Panc1 (cell line): ENCODE measurements at regions not wholly inside any gene's neighbourhood (a gene's known extent, or its start where the extent isn't known, plus 50 kb on each side); places are given as distances from the start of the nearest gene placed in this dataset.

Source experiments
- ATAC-seq: fragments of 200-7000 bp; cut with Tn5 transposase; 2 replicates; pipeline ENCODE4 v1.9.1; 2020; ENCODE audit warnings: mild to moderate bottlenecking, moderate library complexity
- BruUV-seq: library from RNA; stranded (reverse); fragments of 400-500 nt; replicated peaks from 2 replicates; lab custom pipeline; 2021; lab: Mats Ljungman, UMichigan
- CTCF ChIA-PET: fragments of 300-600 bp; sonication (Branson Sonifier 250); formaldehyde crosslinking; loops from one replicate; lab custom pipeline; 2022; ENCODE audit warnings: antibody characterized with exemption; lab: Charles Lee
- POLR2A ChIA-PET: fragments of 300-600 bp; sonication (Branson Sonifier 250); formaldehyde crosslinking; loops from one replicate; lab custom pipeline; 2022; ENCODE audit warnings: antibody characterized with exemption; lab: Charles Lee
- DNase-seq: peaks from one replicate; pipeline ENCODE4 v3.0.0-alpha.2; 2010; ENCODE audit warnings: low read depth, low spot score
- H3K27ac ChIP-seq: 2 replicates; pipeline ENCODE4 v1.5.1; 2011; ENCODE audit warnings: mild to moderate bottlenecking, low read length, inconsistent platforms
- H3K27me3 ChIP-seq: fragments of 200-500 bp; sonication (Bioruptor generic); 2 replicates; pipeline ENCODE4 v1.6.0; 2014; ENCODE audit warnings: low read length, inconsistent platforms; ENCODE audit not compliant: control insufficient read depth, insufficient read depth
- H3K36me3 ChIP-seq: fragments of 200-500 bp; sonication (Bioruptor generic); 2 replicates; pipeline ENCODE4 v1.5.1; 2014; ENCODE audit warnings: inconsistent platforms, mild to moderate bottlenecking, low read length, moderate library complexity; ENCODE audit not compliant: control insufficient read depth, insufficient read depth
- H3K4me1 ChIP-seq: 2 replicates; pipeline ENCODE4 v1.5.1; 2011; ENCODE audit warnings: inconsistent platforms, mild to moderate bottlenecking, low read length, moderate library complexity; ENCODE audit not compliant: control insufficient read depth, insufficient read depth
- H3K4me3 ChIP-seq, 2 experiments: 2 replicates each; pipeline ENCODE4 v1.5.1; 2011 to 2012; ENCODE audit warnings: low read depth in 2 of 2, low read length in 2 of 2, mild to moderate bottlenecking in 2 of 2, inconsistent platforms in 1 of 2, moderate library complexity in 1 of 2
- H3K9me3 ChIP-seq: fragments of 200-500 bp; sonication (Bioruptor generic); 2 replicates; pipeline ENCODE4 v1.5.1; 2014; ENCODE audit warnings: low read depth, mild to moderate bottlenecking, inconsistent platforms, low read length, moderate library complexity; ENCODE audit not compliant: control insufficient read depth, insufficient read depth
- POLR2AphosphoS5 ChIP-seq: IDR thresholded peaks from 2 replicates; pipeline ENCODE4 v1.6.1; 2012; ENCODE audit warnings: mild to moderate bottlenecking, low read depth, low read length, moderate library complexity
- SIN3A ChIP-seq: IDR thresholded peaks from 2 replicates; pipeline ENCODE4 v1.6.1; 2012; ENCODE audit warnings: low read depth, mild to moderate bottlenecking, low read length, moderate library complexity, borderline replicate concordance; ENCODE audit not compliant: insufficient read depth
- TCF7L2 ChIP-seq: IDR thresholded peaks from 2 replicates; pipeline ENCODE4 v1.6.1; 2011; ENCODE audit warnings: mild to moderate bottlenecking, low read depth, low read length, inconsistent platforms
- in situ Hi-C: cut with HindIII; loops from 2 replicates; pipeline ENCODE4 v1.10.0; 2016; ENCODE audit warnings: low sequenced_read_pairs, low pct_unique_long_range_greater_than_20kb
- intact Hi-C: fragments of 100-400 bp; cut with micrococcal nuclease; formaldehyde crosslinking; loops from one replicate; pipeline ENCODE4 v1.10.0; 2022; ENCODE audit not compliant: unreplicated experiment
- TF ChIP-seq, protein P1 (sequence below): fragments of 450-650 bp; IDR thresholded peaks from 2 replicates; pipeline ENCODE4 v1.5.1; 2017; ENCODE audit warnings: mild to moderate bottlenecking
- TF ChIP-seq, protein P2 (sequence below), 2 experiments: IDR thresholded peaks; 2 replicates each; pipeline ENCODE4 v1.6.1; 2011 to 2012; ENCODE audit warnings: low read depth in 2 of 2, control low read depth in 1 of 2, low read length in 1 of 2, mild to moderate bottlenecking in 1 of 2, moderate library complexity in 1 of 2; ENCODE audit not compliant: insufficient read depth in 1 of 2

DNA sequence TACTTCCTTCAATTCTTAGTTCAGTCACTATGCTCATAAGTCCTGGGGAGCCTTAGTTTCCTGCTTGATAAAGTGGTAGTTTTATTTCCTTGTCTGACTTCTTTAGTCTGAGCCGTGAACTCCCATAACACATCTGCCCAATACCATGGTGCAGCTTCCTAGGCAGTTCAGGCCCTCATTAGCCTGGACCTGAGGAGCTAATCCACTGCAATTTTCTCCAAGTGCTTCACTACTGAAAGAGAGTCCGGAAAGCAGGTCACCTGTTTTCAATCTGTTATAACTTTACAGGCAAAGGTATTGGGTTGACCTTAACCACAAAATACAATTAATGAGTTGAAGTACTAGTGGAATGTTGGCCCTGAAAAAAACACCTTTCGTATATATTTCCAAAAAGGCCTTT, 245.4 kb upstream of the BOD1L1 start:
- ChIA-PET POLR2A (no interaction called here), CTCF (no interaction called here)
- DNase-seq, result no peak
- no peaks in the 10 kb centered on the region for H3K9me3 ChIP-seq
- no peaks in the 10 kb centered on the region for H3K27me3 ChIP-seq
- no TSS peak for BruUV-seq
- intact Hi-C loops, result no loop called here
- in situ Hi-C loops, result no loop called here
- H3K27ac ChIP-seq, result no peak overlapping the region
- no peak for ATAC-seq
- TF ChIP-seq, protein P1, sequence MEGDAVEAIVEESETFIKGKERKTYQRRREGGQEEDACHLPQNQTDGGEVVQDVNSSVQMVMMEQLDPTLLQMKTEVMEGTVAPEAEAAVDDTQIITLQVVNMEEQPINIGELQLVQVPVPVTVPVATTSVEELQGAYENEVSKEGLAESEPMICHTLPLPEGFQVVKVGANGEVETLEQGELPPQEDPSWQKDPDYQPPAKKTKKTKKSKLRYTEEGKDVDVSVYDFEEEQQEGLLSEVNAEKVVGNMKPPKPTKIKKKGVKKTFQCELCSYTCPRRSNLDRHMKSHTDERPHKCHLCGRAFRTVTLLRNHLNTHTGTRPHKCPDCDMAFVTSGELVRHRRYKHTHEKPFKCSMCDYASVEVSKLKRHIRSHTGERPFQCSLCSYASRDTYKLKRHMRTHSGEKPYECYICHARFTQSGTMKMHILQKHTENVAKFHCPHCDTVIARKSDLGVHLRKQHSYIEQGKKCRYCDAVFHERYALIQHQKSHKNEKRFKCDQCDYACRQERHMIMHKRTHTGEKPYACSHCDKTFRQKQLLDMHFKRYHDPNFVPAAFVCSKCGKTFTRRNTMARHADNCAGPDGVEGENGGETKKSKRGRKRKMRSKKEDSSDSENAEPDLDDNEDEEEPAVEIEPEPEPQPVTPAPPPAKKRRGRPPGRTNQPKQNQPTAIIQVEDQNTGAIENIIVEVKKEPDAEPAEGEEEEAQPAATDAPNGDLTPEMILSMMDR, result no peak
- TF ChIP-seq, protein P2, sequence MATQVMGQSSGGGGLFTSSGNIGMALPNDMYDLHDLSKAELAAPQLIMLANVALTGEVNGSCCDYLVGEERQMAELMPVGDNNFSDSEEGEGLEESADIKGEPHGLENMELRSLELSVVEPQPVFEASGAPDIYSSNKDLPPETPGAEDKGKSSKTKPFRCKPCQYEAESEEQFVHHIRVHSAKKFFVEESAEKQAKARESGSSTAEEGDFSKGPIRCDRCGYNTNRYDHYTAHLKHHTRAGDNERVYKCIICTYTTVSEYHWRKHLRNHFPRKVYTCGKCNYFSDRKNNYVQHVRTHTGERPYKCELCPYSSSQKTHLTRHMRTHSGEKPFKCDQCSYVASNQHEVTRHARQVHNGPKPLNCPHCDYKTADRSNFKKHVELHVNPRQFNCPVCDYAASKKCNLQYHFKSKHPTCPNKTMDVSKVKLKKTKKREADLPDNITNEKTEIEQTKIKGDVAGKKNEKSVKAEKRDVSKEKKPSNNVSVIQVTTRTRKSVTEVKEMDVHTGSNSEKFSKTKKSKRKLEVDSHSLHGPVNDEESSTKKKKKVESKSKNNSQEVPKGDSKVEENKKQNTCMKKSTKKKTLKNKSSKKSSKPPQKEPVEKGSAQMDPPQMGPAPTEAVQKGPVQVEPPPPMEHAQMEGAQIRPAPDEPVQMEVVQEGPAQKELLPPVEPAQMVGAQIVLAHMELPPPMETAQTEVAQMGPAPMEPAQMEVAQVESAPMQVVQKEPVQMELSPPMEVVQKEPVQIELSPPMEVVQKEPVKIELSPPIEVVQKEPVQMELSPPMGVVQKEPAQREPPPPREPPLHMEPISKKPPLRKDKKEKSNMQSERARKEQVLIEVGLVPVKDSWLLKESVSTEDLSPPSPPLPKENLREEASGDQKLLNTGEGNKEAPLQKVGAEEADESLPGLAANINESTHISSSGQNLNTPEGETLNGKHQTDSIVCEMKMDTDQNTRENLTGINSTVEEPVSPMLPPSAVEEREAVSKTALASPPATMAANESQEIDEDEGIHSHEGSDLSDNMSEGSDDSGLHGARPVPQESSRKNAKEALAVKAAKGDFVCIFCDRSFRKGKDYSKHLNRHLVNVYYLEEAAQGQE (IDR thresholded peaks at IDR 0.05; ENCODE audit: insufficient read depth in 1 of 2, low read depth in 2 of 2, low read length in 1 of 2), result no peak
- TF ChIP-seq POLR2AphosphoS5, result no peak
- TF ChIP-seq TCF7L2, result no peak
- no peak for TF ChIP-seq SIN3A
- no peaks in the 10 kb centered on the region for H3K4me1 ChIP-seq
- H3K36me3 ChIP-seq, result no peaks in the 10 kb centered on the region
- H3K4me3 ChIP-seq, result no peak overlapping the region

DNA sequence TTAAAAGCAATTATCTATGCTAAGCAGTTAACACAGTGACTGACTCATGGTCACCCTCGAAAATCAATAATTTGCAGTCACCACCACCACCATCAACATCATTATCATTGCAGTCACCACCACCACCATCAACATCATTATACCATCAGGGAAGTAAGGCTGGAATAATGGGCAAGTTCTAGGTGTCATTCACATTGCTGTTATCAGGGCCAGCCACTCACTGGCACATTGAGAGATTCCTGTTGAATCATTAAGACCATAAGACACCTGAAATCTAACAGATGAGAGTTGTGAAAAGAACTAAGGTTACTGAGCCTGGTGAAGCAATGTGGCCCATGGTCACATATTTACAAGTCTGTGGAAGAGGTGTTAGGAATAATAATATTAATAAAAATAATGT, 247.7 kb upstream of the BOD1L1 start:
- TF ChIP-seq, protein P2 (IDR thresholded peaks at IDR 0.05; ENCODE audit: insufficient read depth in 1 of 2, low read depth in 2 of 2, low read length in 1 of 2), result no peak
- TF ChIP-seq POLR2AphosphoS5, result no peak
- TF ChIP-seq, protein P1, result no peak
- no peak for TF ChIP-seq TCF7L2
- TF ChIP-seq SIN3A, result no peak
- Histone ChIP-seq H3K27ac (no peak overlapping the region), H3K27me3 (no peaks in the 10 kb centered on the region), H3K36me3 (no peaks in the 10 kb centered on the region), H3K4me3 (no peak overlapping the region), H3K9me3 (no peaks in the 10 kb centered on the region), H3K4me1 (no peaks in the 10 kb centered on the region)
- no TSS peak for BruUV-seq
- DNase-seq, result no peak
- in situ Hi-C loops, result no loop called here
- CTCF ChIA-PET, result no interaction called here
- POLR2A ChIA-PET, result no interaction called here
- no peak for ATAC-seq
- intact Hi-C loops, result no loop called here
